ENCODE measurements at regions not wholly inside any gene's neighbourhood (a gene's known extent, or its start where the extent isn't known, plus 50 kb on each side); places are given as distances from the start of the nearest gene placed in this dataset.

DNA sequence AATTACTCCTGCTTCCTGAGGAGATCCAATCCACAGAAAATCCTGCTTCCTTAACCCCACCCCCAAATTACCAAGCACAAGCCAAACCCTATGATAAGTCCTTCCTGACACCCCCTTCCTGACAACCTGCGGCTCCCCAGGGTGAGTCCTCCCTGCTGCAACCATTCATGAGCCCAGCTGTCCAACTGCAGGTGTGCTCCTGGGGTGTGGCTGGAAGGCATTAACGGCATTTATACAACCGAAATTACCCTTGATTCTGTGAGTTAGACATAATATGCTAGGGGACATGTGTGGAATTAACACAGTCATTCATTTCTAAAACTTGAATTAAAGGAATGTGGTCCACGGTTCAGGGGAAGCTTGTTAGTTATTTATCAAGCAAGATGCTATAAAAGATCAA is 119.0 kb upstream of the ALKAL2 start:
- DNase-seq (ENCODE audit: insufficient read length, low spot score) (no peak), FAIRE-seq (no peak)
- TF ChIP-seq SPI1 (IDR thresholded peaks at IDR 0.05; ENCODE audit: low read depth, low read length) (no peak), POLR2AphosphoS5 (IDR thresholded peaks at IDR 0.05; ENCODE audit: low read depth, low read length) (no peak), POU2F2 (IDR thresholded peaks at IDR 0.05; ENCODE audit: low read depth, low read length) (no peak), TAF1 (IDR thresholded peaks at IDR 0.05; ENCODE audit: low read depth, low read length) (no peak), PAX5 (IDR thresholded peaks at IDR 0.05; ENCODE audit: insufficient read depth, low read length, severe bottlenecking) (no peak), POLR2A (IDR thresholded peaks at IDR 0.05; ENCODE audit: low read depth, low read length) (no peak)

DNA sequence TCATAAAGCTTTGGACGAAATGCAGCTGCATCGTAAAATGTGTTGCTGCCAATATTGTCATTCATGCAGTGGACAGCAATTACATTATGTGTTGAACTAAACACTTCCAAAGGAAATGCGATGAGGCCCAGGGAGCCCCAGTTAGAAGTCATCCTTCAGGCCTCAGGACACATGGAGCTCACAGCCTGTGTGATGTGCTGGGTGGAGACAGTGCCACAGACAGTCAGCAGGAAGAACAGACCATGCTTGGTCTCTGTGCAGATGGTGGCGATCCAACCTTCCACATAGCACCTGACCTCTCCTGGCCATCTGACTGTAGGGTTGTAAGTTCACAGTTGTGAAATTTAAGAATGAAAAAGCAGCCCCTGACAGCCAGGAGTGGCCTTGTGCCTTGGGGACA is 118.3 kb upstream of the ALKAL2 start:
- DNase-seq (ENCODE audit: insufficient read length, low spot score), result no peak
- TF ChIP-seq POLR2A (IDR thresholded peaks at IDR 0.05; ENCODE audit: low read depth, low read length) (no peak), POU2F2 (IDR thresholded peaks at IDR 0.05; ENCODE audit: low read depth, low read length) (no peak), TAF1 (IDR thresholded peaks at IDR 0.05; ENCODE audit: low read depth, low read length) (no peak), SPI1 (IDR thresholded peaks at IDR 0.05; ENCODE audit: low read depth, low read length) (no peak), PAX5 (IDR thresholded peaks at IDR 0.05; ENCODE audit: insufficient read depth, low read length, severe bottlenecking) (no peak), POLR2AphosphoS5 (IDR thresholded peaks at IDR 0.05; ENCODE audit: low read depth, low read length) (no peak)
- no peak for FAIRE-seq

DNA sequence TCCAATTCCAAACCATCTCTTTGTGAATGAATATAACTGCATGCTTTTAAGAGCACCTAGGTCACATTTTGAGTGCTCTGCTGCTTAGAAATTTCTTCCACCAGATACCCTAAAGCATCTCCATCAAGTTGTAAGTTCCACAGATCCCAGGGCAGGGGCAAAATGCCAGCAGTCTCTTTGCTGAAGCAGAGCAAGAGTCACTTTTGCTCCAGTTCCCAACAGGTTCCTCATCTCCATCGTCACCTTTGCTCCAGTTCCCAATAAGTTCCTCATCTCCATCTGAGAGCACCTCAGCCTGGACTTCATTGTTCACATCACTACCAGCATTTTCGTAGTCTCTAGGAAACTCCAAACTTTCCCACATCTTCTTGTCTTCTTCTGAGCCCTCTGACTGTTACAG is 116.7 kb upstream of the ALKAL2 start:
- TF ChIP-seq SPI1 (IDR thresholded peaks at IDR 0.05; ENCODE audit: low read depth, low read length) (no peak), POLR2A (IDR thresholded peaks at IDR 0.05; ENCODE audit: low read depth, low read length) (no peak), POU2F2 (IDR thresholded peaks at IDR 0.05; ENCODE audit: low read depth, low read length) (no peak), TAF1 (IDR thresholded peaks at IDR 0.05; ENCODE audit: low read depth, low read length) (no peak), POLR2AphosphoS5 (IDR thresholded peaks at IDR 0.05; ENCODE audit: low read depth, low read length) (no peak), PAX5 (IDR thresholded peaks at IDR 0.05; ENCODE audit: insufficient read depth, low read length, severe bottlenecking) (no peak)
- DNase-seq (ENCODE audit: insufficient read length, low spot score), result no peak
- FAIRE-seq, result no peak

DNA sequence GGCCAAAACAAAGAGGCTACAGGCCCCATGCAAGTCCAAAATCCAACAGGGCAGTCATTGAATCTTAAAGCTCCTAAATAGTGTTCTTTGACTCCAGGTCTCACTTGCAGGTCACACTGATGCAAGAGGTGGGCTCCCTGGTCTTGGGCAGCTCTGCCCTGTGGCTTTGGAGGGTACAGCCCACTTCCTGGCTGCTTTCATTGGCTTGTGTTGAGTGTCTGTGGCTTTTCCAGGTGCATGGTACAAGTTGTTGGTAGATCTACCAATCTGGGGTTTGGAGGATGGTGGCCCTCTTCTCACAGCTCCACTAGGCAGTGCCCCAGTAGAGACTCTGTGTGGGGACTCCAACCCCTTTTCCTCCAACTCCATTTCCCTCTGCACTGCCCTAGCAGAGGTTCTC is 115.8 kb upstream of the ALKAL2 start:
- FAIRE-seq (no peak), DNase-seq (ENCODE audit: insufficient read length, low spot score) (no peak)
- TF ChIP-seq POLR2A (IDR thresholded peaks at IDR 0.05; ENCODE audit: low read depth, low read length) (no peak), PAX5 (IDR thresholded peaks at IDR 0.05; ENCODE audit: insufficient read depth, low read length, severe bottlenecking) (no peak), TAF1 (IDR thresholded peaks at IDR 0.05; ENCODE audit: low read depth, low read length) (no peak), POLR2AphosphoS5 (IDR thresholded peaks at IDR 0.05; ENCODE audit: low read depth, low read length) (no peak)

DNA sequence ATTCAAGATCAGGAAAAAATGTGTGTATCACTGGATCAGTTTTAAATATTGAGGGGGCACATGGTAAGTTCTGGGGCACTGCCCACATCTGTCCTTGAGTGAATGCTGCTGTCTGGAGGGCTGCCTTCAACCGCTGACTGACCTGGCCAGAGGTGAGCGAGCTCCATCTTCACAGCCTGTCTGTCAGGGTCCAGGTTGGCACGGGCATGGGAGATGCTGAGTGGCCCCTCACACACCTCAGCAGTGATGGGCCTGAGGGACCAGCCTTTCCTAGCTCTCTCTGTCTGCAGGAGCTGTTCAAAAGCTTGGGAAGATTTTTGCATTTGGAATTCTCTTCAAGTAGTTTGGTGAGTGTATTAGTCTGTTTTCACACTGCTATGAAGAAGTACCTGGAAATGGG is 114.8 kb upstream of the ALKAL2 start:
- TF ChIP-seq SPI1 (IDR thresholded peaks at IDR 0.05; ENCODE audit: low read depth, low read length) (no peak), POLR2A (IDR thresholded peaks at IDR 0.05; ENCODE audit: low read depth, low read length) (no peak)
- FAIRE-seq (no peak), DNase-seq (ENCODE audit: insufficient read length, low spot score) (no peak)

DNA sequence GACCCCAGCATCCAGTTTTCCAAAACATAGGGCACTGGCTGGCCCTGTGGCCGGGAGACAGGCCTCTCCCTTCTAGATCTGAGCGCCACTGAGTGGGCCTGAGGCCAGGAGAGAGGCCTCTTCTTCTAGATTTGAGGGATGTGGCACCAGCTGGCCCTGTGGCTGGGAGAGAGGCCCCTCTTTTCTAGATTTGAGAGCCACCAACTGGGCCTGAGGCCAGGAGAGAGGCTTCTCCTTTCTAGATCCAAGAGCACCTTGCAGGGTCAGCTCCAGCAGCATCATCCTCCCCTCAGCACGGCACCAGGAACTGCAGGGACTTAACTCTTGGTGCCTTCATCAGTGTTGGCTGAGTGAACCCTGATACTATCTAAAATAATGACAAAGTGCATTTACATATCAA is 114.3 kb upstream of the ALKAL2 start:
- TF ChIP-seq POLR2AphosphoS5 (IDR thresholded peaks at IDR 0.05; ENCODE audit: low read depth, low read length), result no peak
- no peak for TF ChIP-seq PAX5 (IDR thresholded peaks at IDR 0.05; ENCODE audit: insufficient read depth, low read length, severe bottlenecking)
- no peak for TF ChIP-seq TAF1 (IDR thresholded peaks at IDR 0.05; ENCODE audit: low read depth, low read length)
- TF ChIP-seq POU2F2 (IDR thresholded peaks at IDR 0.05; ENCODE audit: low read depth, low read length), result no peak
- no peak for TF ChIP-seq POLR2A (IDR thresholded peaks at IDR 0.05; ENCODE audit: low read depth, low read length)
- no peak for TF ChIP-seq SPI1 (IDR thresholded peaks at IDR 0.05; ENCODE audit: low read depth, low read length)
- FAIRE-seq, result no peak
- no peak for DNase-seq (ENCODE audit: insufficient read length, low spot score)

DNA sequence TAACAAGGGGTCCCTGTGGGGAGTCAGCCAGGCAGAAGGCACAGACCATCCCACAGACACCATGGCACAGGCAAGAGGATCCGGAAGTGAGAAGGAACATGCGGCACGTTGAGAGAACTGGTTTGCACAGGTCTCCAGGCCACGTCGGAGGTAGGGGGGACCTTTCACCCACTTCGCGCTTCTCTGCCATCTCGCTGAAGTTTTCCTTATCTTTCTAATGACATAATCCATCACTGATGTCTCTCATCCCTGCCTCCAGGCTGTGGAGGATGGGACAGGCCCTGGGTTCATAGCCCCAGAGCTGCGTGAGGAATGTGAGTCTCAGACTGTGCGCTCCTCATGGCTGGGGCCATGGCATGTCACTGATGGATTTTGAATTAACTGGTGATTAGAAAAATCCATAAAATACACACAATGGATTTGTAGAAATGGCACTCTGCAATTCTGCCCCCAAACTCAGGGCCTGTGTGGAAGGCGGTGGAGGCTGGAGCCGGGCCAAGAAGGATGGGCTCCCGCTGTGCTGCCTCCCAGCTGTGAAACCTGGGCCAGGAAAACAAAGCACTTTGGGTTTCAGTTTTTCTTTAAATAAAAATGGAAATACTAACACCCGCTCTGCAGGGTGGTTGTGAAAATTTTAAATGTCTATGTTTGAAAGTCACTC is 113.3 kb upstream of the ALKAL2 start:
- TF ChIP-seq POLR2A (IDR thresholded peaks at IDR 0.05; ENCODE audit: low read depth, low read length), result no peak
- TF ChIP-seq TAF1 (IDR thresholded peaks at IDR 0.05; ENCODE audit: low read depth, low read length), result no peak
- no peak for TF ChIP-seq POLR2AphosphoS5 (IDR thresholded peaks at IDR 0.05; ENCODE audit: low read depth, low read length)
- no peak for TF ChIP-seq SPI1 (IDR thresholded peaks at IDR 0.05; ENCODE audit: low read depth, low read length)
- TF ChIP-seq PAX5 (IDR thresholded peaks at IDR 0.05; ENCODE audit: insufficient read depth, low read length, severe bottlenecking), result no peak
- TF ChIP-seq POU2F2 (IDR thresholded peaks at IDR 0.05; ENCODE audit: low read depth, low read length), result no peak
- FAIRE-seq, result no peak
- DNase-seq (ENCODE audit: insufficient read length, low spot score), result no peak

DNA sequence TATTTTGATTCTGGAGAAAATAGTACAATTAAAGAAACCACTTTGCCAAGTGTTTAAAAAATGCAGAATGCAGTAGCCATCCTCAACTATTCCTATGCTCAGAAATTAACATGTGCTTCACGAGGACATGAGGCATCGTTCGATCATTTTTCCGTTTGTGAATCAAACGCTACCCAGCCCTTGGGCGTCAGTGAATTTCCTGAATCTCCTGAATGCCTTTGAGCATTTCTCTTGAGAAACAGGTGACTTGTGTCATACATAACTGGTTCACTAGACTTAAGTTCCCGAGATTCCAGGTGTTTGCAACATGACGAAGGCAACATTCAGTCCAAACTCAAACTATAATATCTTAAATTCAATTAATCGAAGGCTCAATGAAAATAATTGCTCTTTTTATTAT is 110.0 kb upstream of the ALKAL2 start:
- TF ChIP-seq POLR2AphosphoS5 (IDR thresholded peaks at IDR 0.05; ENCODE audit: low read depth, low read length) (no peak), POU2F2 (IDR thresholded peaks at IDR 0.05; ENCODE audit: low read depth, low read length) (no peak), PAX5 (IDR thresholded peaks at IDR 0.05; ENCODE audit: insufficient read depth, low read length, severe bottlenecking) (no peak), TAF1 (IDR thresholded peaks at IDR 0.05; ENCODE audit: low read depth, low read length) (no peak), POLR2A (IDR thresholded peaks at IDR 0.05; ENCODE audit: low read depth, low read length) (no peak), SPI1 (IDR thresholded peaks at IDR 0.05; ENCODE audit: low read depth, low read length) (no peak)
- DNase-seq (ENCODE audit: insufficient read length, low spot score) (no peak), FAIRE-seq (no peak)

DNA sequence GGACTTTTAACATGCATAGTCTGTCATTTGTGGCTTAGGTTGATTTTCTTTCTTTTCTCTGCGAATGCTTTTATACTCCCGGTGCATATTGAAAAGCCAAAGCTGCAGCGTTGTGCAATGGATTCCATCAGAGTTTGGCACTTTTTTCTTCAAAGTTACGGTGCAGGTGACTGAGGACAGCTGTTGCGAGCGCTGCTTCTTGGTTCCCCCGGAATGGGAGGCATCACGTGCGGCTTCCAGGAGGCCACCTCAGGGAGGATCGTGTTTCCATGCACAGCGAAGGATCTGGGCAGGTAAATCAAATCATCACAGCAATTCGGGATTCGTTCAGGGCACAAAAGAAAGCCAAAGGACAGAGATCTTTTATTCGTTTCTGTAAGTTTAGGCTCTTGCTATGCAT is 109.6 kb upstream of the ALKAL2 start:
- TF ChIP-seq POU2F2 (IDR thresholded peaks at IDR 0.05; ENCODE audit: low read depth, low read length), result no peak
- no peak for TF ChIP-seq POLR2AphosphoS5 (IDR thresholded peaks at IDR 0.05; ENCODE audit: low read depth, low read length)
- TF ChIP-seq TAF1 (IDR thresholded peaks at IDR 0.05; ENCODE audit: low read depth, low read length), result no peak
- TF ChIP-seq PAX5 (IDR thresholded peaks at IDR 0.05; ENCODE audit: insufficient read depth, low read length, severe bottlenecking), result no peak
- no peak for TF ChIP-seq SPI1 (IDR thresholded peaks at IDR 0.05; ENCODE audit: low read depth, low read length)
- no peak for TF ChIP-seq POLR2A (IDR thresholded peaks at IDR 0.05; ENCODE audit: low read depth, low read length)
- DNase-seq (ENCODE audit: insufficient read length, low spot score) (no peak), FAIRE-seq (no peak)

DNA sequence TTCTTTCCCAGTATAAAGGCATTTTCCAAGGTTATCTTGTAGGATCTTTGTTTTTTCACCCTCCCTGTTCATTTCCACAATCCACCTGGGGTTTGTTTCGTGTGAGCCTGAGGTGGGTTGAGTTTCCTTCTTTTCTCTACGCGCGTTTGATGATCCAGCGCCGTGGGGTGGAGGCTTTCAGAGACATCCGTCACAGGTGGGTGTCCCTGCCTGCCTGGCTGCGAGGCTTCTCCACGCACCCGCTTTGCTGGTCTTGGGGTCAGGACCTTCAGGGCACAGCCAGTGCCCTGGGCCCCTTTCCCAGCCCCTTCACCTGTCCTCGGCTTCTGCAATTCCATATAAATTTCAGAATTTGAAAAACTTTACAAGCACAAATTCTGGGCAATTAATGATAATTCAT is 109.0 kb upstream of the ALKAL2 start:
- no peak for TF ChIP-seq TAF1 (IDR thresholded peaks at IDR 0.05; ENCODE audit: low read depth, low read length)
- TF ChIP-seq POLR2A (IDR thresholded peaks at IDR 0.05; ENCODE audit: low read depth, low read length), result no peak
- TF ChIP-seq POU2F2 (IDR thresholded peaks at IDR 0.05; ENCODE audit: low read depth, low read length), result no peak
- no peak for TF ChIP-seq PAX5 (IDR thresholded peaks at IDR 0.05; ENCODE audit: insufficient read depth, low read length, severe bottlenecking)
- no peak for TF ChIP-seq SPI1 (IDR thresholded peaks at IDR 0.05; ENCODE audit: low read depth, low read length)
- TF ChIP-seq POLR2AphosphoS5 (IDR thresholded peaks at IDR 0.05; ENCODE audit: low read depth, low read length), result no peak
- DNase-seq (ENCODE audit: insufficient read length, low spot score), result no peak
- no peak for FAIRE-seq

Data from GM12891 (cell line).